HepG2 (cell line): ENCODE measurements at regions not wholly inside any gene's neighbourhood (a gene's known extent, or its start where the extent isn't known, plus 50 kb on each side); places are given as distances from the start of the nearest gene placed in this dataset.

ENCODE experiments used
- ATAC-seq: fragments of 200-7000 bp; cut with Tn5 transposase; 3 replicates; pipeline ENCODE4 v1.9.1; 2020; ENCODE audit warnings: mild to moderate bottlenecking, moderate library complexity
- BruUV-seq: library from RNA; stranded (reverse); fragments of 400-500 nt; replicated peaks from 2 replicates; lab custom pipeline; 2021; lab: Mats Ljungman, UMichigan
- CTCF ChIA-PET: fragments of 300-600 bp; formaldehyde crosslinking; extraction: SDS; loops from one replicate; lab custom pipeline; 2021; ENCODE audit warnings: low total read pairs, inconsistent platforms, low intra/inter-chr PET ratio; lab: Yijun Ruan, JAX
- POLR2A ChIA-PET: fragments of 350-600 bp; sonication (Branson Sonifier 250); formaldehyde crosslinking; loops from one replicate; lab custom pipeline; 2020; ENCODE audit warnings: antibody characterized with exemption, inconsistent platforms; lab: Yijun Ruan, JAX
- DNase-seq: peaks from one replicate; pipeline ENCODE4 v3.0.0-alpha.2; 2015; ENCODE audit warnings: low spot score
- FAIRE-seq: peaks from 3 replicates; lab custom pipeline; 2011; peaks lifted over from hg19 to GRCh38; lab: Jason Lieb, UNC
- H2AFZ ChIP-seq: one replicate; pipeline ENCODE4 v1.6.1; 2011; ENCODE audit warnings: low read length, inconsistent platforms
- H3K27ac ChIP-seq: fragments of 300-600 bp; 3 replicates; pipeline ENCODE4 v1.8.0; 2011; ENCODE audit warnings: mixed run types, mild to moderate bottlenecking, mixed read lengths, low read length, inconsistent platforms; ENCODE audit not compliant: insufficient read depth; ENCODE audit errors: extremely low read length
- H3K27me3 ChIP-seq, 2 experiments: fragments of 200-600 bp in 1 of 2; 2 replicates in 1 of 2; 3 replicates in 1 of 2; pipeline versions ENCODE4 v1.6.0 to v1.8.0; 2011; ENCODE audit warnings: low read length in 2 of 2, mild to moderate bottlenecking in 2 of 2, moderate library complexity in 2 of 2, inconsistent platforms in 1 of 2; ENCODE audit not compliant: insufficient read depth in 2 of 2, control insufficient read depth in 1 of 2
- H3K36me3 ChIP-seq, 2 experiments: fragments of 200-600 bp in 1 of 2; replicated peaks in 1 of 2; 2 replicates in 1 of 2; 3 replicates in 1 of 2; pipeline versions ENCODE4 v1.5.1 to v1.8.0; 2011; ENCODE audit warnings: low read length in 2 of 2, inconsistent platforms in 1 of 2; ENCODE audit not compliant: insufficient read depth in 2 of 2, control insufficient read depth in 1 of 2
- H3K4me1 ChIP-seq: 2 replicates; pipeline ENCODE4 v1.5.1; 2012; ENCODE audit warnings: low read length, inconsistent platforms; ENCODE audit not compliant: insufficient read depth
- H3K4me2 ChIP-seq: 2 replicates; pipeline ENCODE4 v1.6.0; 2011; ENCODE audit warnings: low read depth, low read length, inconsistent platforms
- H3K4me3 ChIP-seq, 3 experiments: fragments of 200-600 bp in 1 of 3; sonication (generic), shearing (Covaris generic) in 1 of 3; replicated peaks in 1 of 3; 2 replicates each; pipeline ENCODE4 v1.5.1; 2011 to 2016; ENCODE audit warnings: low read length in 3 of 3, inconsistent platforms in 2 of 3, low read depth in 2 of 3, mild to moderate bottlenecking in 2 of 3, control low read depth in 1 of 3, mixed read lengths in 1 of 3; ENCODE audit not compliant: insufficient read depth in 1 of 3
- H3K79me2 ChIP-seq: one replicate; pipeline ENCODE4 v1.6.1; 2011; ENCODE audit warnings: low read length, inconsistent platforms; ENCODE audit not compliant: insufficient read depth
- H3K9ac ChIP-seq: 2 replicates; pipeline ENCODE4 v1.6.0; 2011; ENCODE audit warnings: mild to moderate bottlenecking, low read depth, low read length, inconsistent platforms; ENCODE audit not compliant: insufficient read depth
- H3K9me3 ChIP-seq: 2 replicates; pipeline ENCODE4 v1.5.1; 2012; ENCODE audit warnings: mild to moderate bottlenecking, low read length
- H4K20me1 ChIP-seq: 2 replicates; pipeline ENCODE4 v1.6.0; 2011; ENCODE audit warnings: inconsistent platforms, mild to moderate bottlenecking, low read length, moderate library complexity; ENCODE audit not compliant: insufficient read depth
- AHR ChIP-seq: IDR thresholded peaks from 2 replicates; pipeline ENCODE4 v1.6.1; 2018; ENCODE audit warnings: missing genetic modification reagents, missing compliant biosample characterization
- BRD4 ChIP-seq: sonication (generic); formaldehyde crosslinking; IDR thresholded peaks from 2 replicates; pipeline ENCODE4 v1.4.0; 2020; ENCODE audit warnings: missing genetic modification reagents
- CENPX ChIP-seq: sonication (generic); formaldehyde crosslinking; IDR thresholded peaks from 2 replicates; pipeline ENCODE4 v1.9.0; 2021; ENCODE audit warnings: mild to moderate bottlenecking, missing genetic modification reagents, moderate library complexity
- FOXP4 ChIP-seq: sonication (generic); formaldehyde crosslinking; IDR thresholded peaks from 2 replicates; pipeline ENCODE4 v1.4.0; 2020; ENCODE audit warnings: missing genetic modification reagents
- GTF3A ChIP-seq: sonication (generic); formaldehyde crosslinking; conservative IDR thresholded peaks from 2 replicates; pipeline ENCODE4 v1.4.0; 2020; ENCODE audit warnings: mild to moderate bottlenecking, missing genetic modification reagents
- KDM4B ChIP-seq: sonication (generic); formaldehyde crosslinking; IDR thresholded peaks from 2 replicates; pipeline ENCODE4 v1.4.0; 2020; ENCODE audit warnings: missing genetic modification reagents
- KLF6 ChIP-seq: IDR thresholded peaks from 2 replicates; pipeline ENCODE4 v1.8.0; 2016; ENCODE audit warnings: missing biosample characterization, missing genetic modification reagents
- NFKBIZ ChIP-seq: IDR thresholded peaks from 2 replicates; pipeline ENCODE4 v1.6.1; 2018; ENCODE audit warnings: missing genetic modification reagents, missing compliant biosample characterization
- PAWR ChIP-seq: sonication (generic); formaldehyde crosslinking; IDR thresholded peaks from 2 replicates; pipeline ENCODE4 v1.4.0; 2020; ENCODE audit warnings: missing genetic modification reagents, mild to moderate bottlenecking, borderline replicate concordance
- SMAD9 ChIP-seq: sonication (generic); formaldehyde crosslinking; IDR thresholded peaks from 2 replicates; pipeline ENCODE4 v1.5.1; 2020; ENCODE audit warnings: mild to moderate bottlenecking, missing genetic modification reagents
- THAP9 ChIP-seq: sonication (generic); formaldehyde crosslinking; IDR thresholded peaks from 2 replicates; pipeline ENCODE4; 2020; ENCODE audit warnings: missing genetic modification reagents, mild to moderate bottlenecking, borderline replicate concordance
- ZBTB43 ChIP-seq: sonication (generic); formaldehyde crosslinking; conservative IDR thresholded peaks from 2 replicates; pipeline ENCODE4 v1.4.0; 2020; ENCODE audit warnings: missing genetic modification reagents
- ZNF121 ChIP-seq: sonication (generic); formaldehyde crosslinking; IDR thresholded peaks from 2 replicates; pipeline ENCODE4 v1.5.0; 2020; ENCODE audit warnings: mild to moderate bottlenecking, missing genetic modification reagents
- ZNF614 ChIP-seq: IDR thresholded peaks from 2 replicates; pipeline ENCODE4 v1.6.1; 2018; ENCODE audit warnings: missing biosample characterization, missing genetic modification reagents, inconsistent platforms, borderline replicate concordance
- WGBS: methylation state at CpG from one replicate; pipeline ENCODE4 v1.1.6; 2017; ENCODE audit warnings: low lambda C conversion rate; 5-methylcytosine and 5-hydroxymethylcytosine counted together
- in situ Hi-C: cut with HindIII; loops from 2 replicates; pipeline ENCODE4 v1.10.0; 2017; ENCODE audit warnings: low pct_unique_long_range_greater_than_20kb; ENCODE audit not compliant: extremely low pct_ligation_motif_present
- intact Hi-C: fragments of 100-400 bp; cut with micrococcal nuclease; formaldehyde crosslinking; loops from one replicate; pipeline ENCODE4 v1.10.0; 2022; ENCODE audit not compliant: unreplicated experiment
- TF ChIP-seq, protein P1 (sequence below): IDR thresholded peaks from 2 replicates; pipeline ENCODE4 v1.6.1; 2016; ENCODE audit warnings: mild to moderate bottlenecking, missing biosample characterization, missing genetic modification reagents

DNA sequence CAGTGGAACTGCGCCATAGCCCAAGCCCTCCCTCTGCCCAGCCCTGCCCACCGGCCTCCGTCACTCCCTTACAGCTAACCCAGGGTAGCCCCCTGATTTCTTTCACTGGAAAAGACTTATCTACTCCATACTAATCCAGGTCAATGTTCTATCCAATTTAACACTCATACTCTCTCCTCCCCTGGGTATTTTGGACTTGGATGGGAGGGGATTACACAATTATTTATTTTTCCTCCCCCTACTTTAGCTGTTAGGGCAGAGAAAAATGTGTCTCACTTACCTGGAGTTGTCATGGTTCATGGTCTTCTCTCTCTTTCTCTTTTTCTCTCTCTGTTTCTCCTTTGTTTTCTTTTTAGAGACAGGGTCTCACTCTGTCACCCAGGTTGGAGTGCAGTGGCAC lies 100.6 kb upstream of the ST8SIA3 start (continued):
- TF ChIP-seq THAP9 (no peak), AHR (CRISPR knock-in tag) (no peak), KDM4B (CRISPR knock-in tag) (no peak)

DNA sequence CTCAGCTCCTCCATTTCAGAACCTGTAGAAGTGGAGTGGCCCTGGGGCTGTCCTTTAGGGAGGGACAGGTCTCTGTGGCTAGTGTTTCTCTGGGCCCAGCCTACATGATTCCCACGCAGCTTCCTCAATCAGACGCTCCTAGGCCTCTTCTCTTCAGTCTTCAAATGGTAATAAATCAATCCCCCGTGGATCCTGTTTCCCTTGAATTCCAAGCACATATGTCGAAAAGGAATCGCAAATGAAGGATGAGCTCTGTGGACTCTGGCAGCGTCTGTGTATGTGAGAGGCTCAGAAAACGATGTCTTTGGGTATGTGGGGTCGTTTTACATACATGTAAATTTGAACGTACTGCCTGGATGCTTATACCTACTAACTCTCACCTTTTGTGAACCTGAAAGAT lies 98.5 kb upstream of the ST8SIA3 start:
- H3K4me2 ChIP-seq: no peak overlapping the region
- no peak overlapping the region for H3K4me3 ChIP-seq
- H3K27me3 ChIP-seq: no peaks in the 10 kb centered on the region; a peak in 1 of 5 replicates
- H3K79me2 ChIP-seq: no peaks in the 10 kb centered on the region
- DNase-seq: no peak
- intact Hi-C loops: no loop called here
- ChIA-PET CTCF (no interaction called here), POLR2A (no interaction called here)
- H3K9me3 ChIP-seq: no peaks in the 10 kb centered on the region
- no peaks in the 10 kb centered on the region for H3K4me1 ChIP-seq
- no peak for FAIRE-seq
- no peak overlapping the region for H3K9ac ChIP-seq
- in situ Hi-C loops: no loop called here
- no peak overlapping the region for H2AFZ ChIP-seq
- H4K20me1 ChIP-seq: no peaks in the 10 kb centered on the region
- BruUV-seq: no TSS peak
- ATAC-seq: no peak
- H3K27ac ChIP-seq: no peak overlapping the region
- WGBS: 31% methylated on average over 9 of the region's 9 CpGs
- no peaks in the 10 kb centered on the region for H3K36me3 ChIP-seq
- TF ChIP-seq GTF3A: no peak
- no peak for TF ChIP-seq KLF6
- TF ChIP-seq NFKBIZ (CRISPR knock-in tag): no peak
- TF ChIP-seq SMAD9 (CRISPR knock-in tag): no peak
- TF ChIP-seq ZBTB43 (CRISPR knock-in tag): no peak
- TF ChIP-seq ZNF614: no peak
- TF ChIP-seq, protein P1, sequence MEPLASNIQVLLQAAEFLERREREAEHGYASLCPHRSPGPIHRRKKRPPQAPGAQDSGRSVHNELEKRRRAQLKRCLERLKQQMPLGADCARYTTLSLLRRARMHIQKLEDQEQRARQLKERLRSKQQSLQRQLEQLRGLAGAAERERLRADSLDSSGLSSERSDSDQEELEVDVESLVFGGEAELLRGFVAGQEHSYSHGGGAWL (CRISPR knock-in tag): no peak
- TF ChIP-seq CENPX (CRISPR knock-in tag): no peak
- TF ChIP-seq BRD4 (CRISPR knock-in tag): no peak
- TF ChIP-seq ZNF121 (CRISPR knock-in tag): no peak
- no peak for TF ChIP-seq FOXP4 (CRISPR knock-in tag)
- TF ChIP-seq PAWR (CRISPR knock-in tag): no peak
